Activated CD4-positive, alpha-beta T cell treated with anti-CD3 and anti-CD28 coated beads for 36 hours (primary cell): ENCODE measurements at regions not wholly inside any gene's neighbourhood (a gene's known extent, or its start where the extent isn't known, plus 50 kb on each side); places are given as distances from the start of the nearest gene placed in this dataset.

Source experiments
- ATAC-seq: fragments of 200-7000 bp; cut with Tn5 transposase; one replicate; pipeline ENCODE4 v1.10.0; 2021; ENCODE audit warnings: mild to moderate bottlenecking, moderate library complexity
- CTCF ChIA-PET: fragments of 350-600 bp; sonication (Branson Sonifier 250); formaldehyde crosslinking; loops from one replicate; lab custom pipeline; 2021; ENCODE audit warnings: antibody characterized with exemption; lab: Charles Lee
- POLR2A ChIA-PET: fragments of 350-600 bp; sonication (Branson Sonifier 250); formaldehyde crosslinking; loops from one replicate; lab custom pipeline; 2021; ENCODE audit warnings: antibody characterized with exemption, inconsistent platforms; lab: Charles Lee
- DNase-seq: peaks from one replicate; pipeline ENCODE4 v3.0.0-alpha.2; 2020
- H3K27ac Mint-ChIP-seq: one replicate; pipeline ENCODE4 v1.8.0; 2021; ENCODE audit warnings: mixed read lengths
- H3K27me3 Mint-ChIP-seq: one replicate; pipeline ENCODE4 v1.8.0; 2021; ENCODE audit warnings: mixed read lengths
- H3K36me3 Mint-ChIP-seq: one replicate; pipeline ENCODE4 v1.8.0; 2021; ENCODE audit warnings: low read depth, mixed read lengths
- H3K4me1 Mint-ChIP-seq: one replicate; pipeline ENCODE4 v1.8.0; 2021; ENCODE audit warnings: mixed read lengths
- H3K4me3 Mint-ChIP-seq: one replicate; pipeline ENCODE4 v1.8.0; 2021; ENCODE audit warnings: mild to moderate bottlenecking, moderate library complexity, mixed read lengths
- H3K9me3 Mint-ChIP-seq: one replicate; pipeline ENCODE4 v1.8.0; 2021; ENCODE audit warnings: low read depth, mixed read lengths
- intact Hi-C, 2 experiments: fragments of 100-400 bp; cut with DNase I in 1 of 2; cut with micrococcal nuclease in 1 of 2; formaldehyde crosslinking; loops; one replicate each; pipeline versions ENCODE4 v1.14.2 to v1.15.1; 2022 to 2024; cut with DNase I, micrococcal nuclease

- DNase-seq, result peak; percentile 11
- Mint-ChIP-seq H3K4me1 (peaks cover 8% of the 10 kb centered on the region), H3K36me3 (no peaks in the 10 kb centered on the region), H3K4me3 (no peak overlapping the region), H3K9me3 (no peaks in the 10 kb centered on the region), H3K27me3 (peaks cover 2% of the 10 kb centered on the region), H3K27ac (peak overlapping the region; percentile 53)
- ChIA-PET POLR2A (interaction anchor here (0.6 kb wide), 1 partner anchor 311 kb away, joined by 9 read pairs; no protein-coding TSS in a partner anchor), CTCF (no interaction called here)
- intact Hi-C loops, result loop anchor here in 1 of 2 experiments (5.0 kb wide), 2 partner anchors 79 to 311 kb away; no protein-coding TSS in a partner anchor
- peak; percentile 95 for ATAC-seq
Measured at GRCh38 chr12:127083008-127083949, 1183.7 kb upstream of the TMEM132C start.

- intact Hi-C loops, result no loop called here
- DNase-seq (no peak), ATAC-seq (no peak)
- ChIA-PET POLR2A (no interaction called here), CTCF (no interaction called here)
- Mint-ChIP-seq H3K4me1 (no peaks in the 10 kb centered on the region), H3K27ac (no peak overlapping the region), H3K27me3 (peaks cover 5% of the 10 kb centered on the region), H3K36me3 (no peaks in the 10 kb centered on the region), H3K4me3 (no peak overlapping the region), H3K9me3 (no peaks in the 10 kb centered on the region)
Measured at GRCh38 chr12:127101076-127101475, 1165.9 kb upstream of the TMEM132C start.

- ChIA-PET CTCF (no interaction called here), POLR2A (no interaction called here)
- Mint-ChIP-seq H3K4me3 (no peak overlapping the region), H3K27ac (no peak overlapping the region), H3K36me3 (no peaks in the 10 kb centered on the region), H3K4me1 (no peaks in the 10 kb centered on the region), H3K27me3 (peaks cover 24% of the 10 kb centered on the region), H3K9me3 (no peaks in the 10 kb centered on the region)
- ATAC-seq, result no peak
- intact Hi-C loops, result loop anchor here (2.0 to 5.0 kb wide), 3 partner anchors 275 to 961 kb away; no protein-coding TSS in a partner anchor
- DNase-seq, result no peak
Measured at GRCh38 chr12:127106041-127106440, 1160.9 kb upstream of the TMEM132C start.

- ATAC-seq (no peak), DNase-seq (no peak)
- Mint-ChIP-seq H3K4me1 (no peaks in the 10 kb centered on the region), H3K9me3 (no peaks in the 10 kb centered on the region), H3K27ac (no peak overlapping the region), H3K36me3 (no peaks in the 10 kb centered on the region), H3K4me3 (no peak overlapping the region), H3K27me3 (peaks cover 22% of the 10 kb centered on the region)
- POLR2A ChIA-PET, result no interaction called here
- CTCF ChIA-PET, result interaction anchor here (1.2 kb wide), 1 partner anchor 169 kb away, joined by 3 read pairs; no protein-coding TSS in a partner anchor
- intact Hi-C loops, result loop anchor here (2.0 to 5.0 kb wide), 3 partner anchors 274 to 961 kb away; no protein-coding TSS in a partner anchor
Measured at GRCh38 chr12:127106697-127107096, 1160.3 kb upstream of the TMEM132C start.

- Mint-ChIP-seq H3K4me3 (no peak overlapping the region), H3K27me3 (peaks cover 22% of the 10 kb centered on the region), H3K9me3 (no peaks in the 10 kb centered on the region), H3K27ac (no peak overlapping the region), H3K36me3 (no peaks in the 10 kb centered on the region), H3K4me1 (no peaks in the 10 kb centered on the region)
- no peak for DNase-seq
- intact Hi-C loops, result loop anchor here (1.0 to 5.0 kb wide), 5 partner anchors 186 to 960 kb away; no protein-coding TSS in a partner anchor
- ChIA-PET CTCF (interaction anchor here (0.7 to 2.5 kb wide), 4 partner anchors 15 to 274 kb away, joined by 3 to 14 read pairs (median 3); no protein-coding TSS in a partner anchor), POLR2A (no interaction called here)
- no peak for ATAC-seq
Measured at GRCh38 chr12:127107744-127108143, 1159.2 kb upstream of the TMEM132C start.

- ChIA-PET POLR2A (no interaction called here), CTCF (interaction anchor here (0.7 to 2.5 kb wide), 10 partner anchors 9 to 569 kb away, joined by 3 to 14 read pairs (median 5); no protein-coding TSS in a partner anchor)
- no peaks in the 10 kb centered on the region for H3K36me3 Mint-ChIP-seq
- intact Hi-C loops, result loop anchor here (1.0 to 5.0 kb wide), 4 partner anchors 185 to 959 kb away; no protein-coding TSS in a partner anchor
- no peaks in the 10 kb centered on the region for H3K4me1 Mint-ChIP-seq
- ATAC-seq (peak; percentile 71), DNase-seq (peak; percentile 67)
- H3K4me3 Mint-ChIP-seq, result no peak overlapping the region
- H3K9me3 Mint-ChIP-seq, result no peaks in the 10 kb centered on the region
- H3K27me3 Mint-ChIP-seq, result peaks cover 24% of the 10 kb centered on the region
- H3K27ac Mint-ChIP-seq, result no peak overlapping the region
Measured at GRCh38 chr12:127108360-127109215, 1158.4 kb upstream of the TMEM132C start.

GRCh38 chr12:127113945-127114344 lies 1153.0 kb upstream of the TMEM132C start:
- DNase-seq, result no peak
- H3K27me3 Mint-ChIP-seq, result peaks cover 22% of the 10 kb centered on the region
- CTCF ChIA-PET, result no interaction called here
- H3K9me3 Mint-ChIP-seq, result no peaks in the 10 kb centered on the region
- H3K27ac Mint-ChIP-seq, result no peak overlapping the region
- no peaks in the 10 kb centered on the region for H3K4me1 Mint-ChIP-seq
- no peak for ATAC-seq
- POLR2A ChIA-PET, result no interaction called here
- no peak overlapping the region for H3K4me3 Mint-ChIP-seq
- no peaks in the 10 kb centered on the region for H3K36me3 Mint-ChIP-seq
- intact Hi-C loops, result no loop called here

GRCh38 chr12:127115468-127116035 lies 1151.4 kb upstream of the TMEM132C start:
- ATAC-seq, result no peak
- H3K36me3 Mint-ChIP-seq, result no peaks in the 10 kb centered on the region
- no peaks in the 10 kb centered on the region for H3K4me1 Mint-ChIP-seq
- CTCF ChIA-PET, result interaction anchor here (0.7 kb wide), 1 partner anchor 264 kb away, joined by 3 read pairs; no protein-coding TSS in a partner anchor
- H3K4me3 Mint-ChIP-seq, result no peak overlapping the region
- peaks cover 15% of the 10 kb centered on the region for H3K27me3 Mint-ChIP-seq
- H3K9me3 Mint-ChIP-seq, result no peaks in the 10 kb centered on the region
- POLR2A ChIA-PET, result no interaction called here
- intact Hi-C loops, result no loop called here
- DNase-seq, result no peak
- H3K27ac Mint-ChIP-seq, result no peak overlapping the region

- H3K9me3 Mint-ChIP-seq, result no peaks in the 10 kb centered on the region
- POLR2A ChIA-PET, result no interaction called here
- ATAC-seq, result no peak
Measured at GRCh38 chr12:127118251-127118650, 1148.7 kb upstream of the TMEM132C start.

GRCh38 chr12:127119600-127120140 lies 1147.3 kb upstream of the TMEM132C start:
- CTCF ChIA-PET, result interaction anchor here (1.0 kb wide), 1 partner anchor 43 kb away, joined by 3 read pairs; no protein-coding TSS in a partner anchor
- Mint-ChIP-seq H3K4me1 (no peaks in the 10 kb centered on the region), H3K27ac (no peak overlapping the region), H3K4me3 (no peak overlapping the region), H3K27me3 (peaks cover 12% of the 10 kb centered on the region), H3K36me3 (no peaks in the 10 kb centered on the region), H3K9me3 (no peaks in the 10 kb centered on the region)
- ATAC-seq, result no peak
- intact Hi-C loops, result no loop called here
- POLR2A ChIA-PET, result no interaction called here
- no peak for DNase-seq

More at GRCh38 chr12:127118251-127118650, 1148.7 kb upstream of the TMEM132C start:
- DNase-seq, result no peak
- CTCF ChIA-PET, result interaction anchor here (1.6 kb wide), 1 partner anchor 9 kb away, joined by 5 read pairs; no protein-coding TSS in a partner anchor
- Mint-ChIP-seq H3K4me3 (no peak overlapping the region), H3K27me3 (peaks cover 15% of the 10 kb centered on the region), H3K27ac (no peak overlapping the region), H3K4me1 (no peaks in the 10 kb centered on the region), H3K36me3 (no peaks in the 10 kb centered on the region)
- intact Hi-C loops, result no loop called here
